ENCODE measurements at regions not wholly inside any gene's neighbourhood (a gene's known extent, or its start where the extent isn't known, plus 50 kb on each side); places are given as distances from the start of the nearest gene placed in this dataset.

- WGBS (ENCODE audit: extremely low coverage, insufficient read length, low lambda C conversion rate): no CpG with 5 or more reads among the region's 1 CpG
Measured at GRCh38 chr6:27025351-27025750, 222.2 kb upstream of the PRSS16 start.

More at GRCh38 chr6:27025351-27025750, 222.2 kb upstream of the PRSS16 start:
- Histone ChIP-seq H3K79me1 (ENCODE audit: insufficient read depth, low read depth, low read length, poor library complexity, severe bottlenecking) (no peaks in the 10 kb centered on the region), H3K27me3 (ENCODE audit: insufficient read depth, low read length) (no peaks in the 10 kb centered on the region), H3T11ph (ENCODE audit: low read length) (no peak overlapping the region), H3K27ac (ENCODE audit: insufficient read length, low read depth, low read length) (no peak overlapping the region), H2BK120ac (ENCODE audit: low read depth, low read length, poor library complexity, severe bottlenecking) (no peak overlapping the region), H4K20me1 (ENCODE audit: control insufficient read depth, insufficient read depth, insufficient read length) (no peaks in the 10 kb centered on the region), H2AFZ (ENCODE audit: low read length) (no peak overlapping the region), H2AK5ac (ENCODE audit: insufficient read length, low read length) (no peak overlapping the region), H4K91ac (ENCODE audit: insufficient read length, low read depth, low read length) (no peak overlapping the region), H3K23me2 (ENCODE audit: insufficient read length, low read depth, low read length, poor library complexity, severe bottlenecking) (no peaks in the 10 kb centered on the region), H3K14ac (ENCODE audit: insufficient read depth, low read length) (no peak overlapping the region), H3K9me3 (ENCODE audit: control insufficient read depth, low read depth, low read length) (no peaks in the 10 kb centered on the region), H2BK5ac (ENCODE audit: insufficient read length, low read length) (no peak overlapping the region), H3K9ac (ENCODE audit: extremely low read depth, insufficient read length, low read length) (no peak overlapping the region), H3K56ac (ENCODE audit: insufficient read length, low read depth, low read length) (no peak overlapping the region), H3K4me1 (ENCODE audit: insufficient read depth, low read length) (no peaks in the 10 kb centered on the region), H3K18ac (ENCODE audit: insufficient read length, low read depth, low read length) (no peak overlapping the region), H3K23ac (ENCODE audit: insufficient read length, low read depth, low read length) (no peak overlapping the region), H2BK12ac (ENCODE audit: insufficient read length, low read depth, low read length) (no peak overlapping the region), H4K5ac (ENCODE audit: insufficient read length, low read depth, low read length) (no peak overlapping the region), H3K4me2 (ENCODE audit: insufficient read depth, insufficient read length, low read length) (no peak overlapping the region), H3K4ac (ENCODE audit: low read depth, low read length) (no peak overlapping the region), H2BK20ac (ENCODE audit: low read depth, low read length, poor library complexity, severe bottlenecking) (no peak overlapping the region), H2BK15ac (ENCODE audit: low read depth, low read length) (no peak overlapping the region), H4K8ac (replicated peaks; ENCODE audit: insufficient read length, low read depth, low read length) (no peak overlapping the region), H3K79me2 (ENCODE audit: insufficient read depth, low read length) (no peaks in the 10 kb centered on the region)
- Mint-ChIP-seq H3K4me1 (peaks cover 0 to 4% of the 10 kb centered on the region in 2 experiments; a peak in 2 of 4 replicates), H3K27me3 (ENCODE audit: low read depth) (no peaks in the 10 kb centered on the region; the same call in none of the 2 replicates), H3K4me3 (no peak overlapping the region), H3K36me3 (ENCODE audit: insufficient read depth in 1 of 3, low read depth in 3 of 3) (no peaks in the 10 kb centered on the region), H3K27ac (no peak overlapping the region), H3K9me3 (no peaks in the 10 kb centered on the region)
- no peak for DNase-seq
- TF ChIP-seq, protein P1, sequence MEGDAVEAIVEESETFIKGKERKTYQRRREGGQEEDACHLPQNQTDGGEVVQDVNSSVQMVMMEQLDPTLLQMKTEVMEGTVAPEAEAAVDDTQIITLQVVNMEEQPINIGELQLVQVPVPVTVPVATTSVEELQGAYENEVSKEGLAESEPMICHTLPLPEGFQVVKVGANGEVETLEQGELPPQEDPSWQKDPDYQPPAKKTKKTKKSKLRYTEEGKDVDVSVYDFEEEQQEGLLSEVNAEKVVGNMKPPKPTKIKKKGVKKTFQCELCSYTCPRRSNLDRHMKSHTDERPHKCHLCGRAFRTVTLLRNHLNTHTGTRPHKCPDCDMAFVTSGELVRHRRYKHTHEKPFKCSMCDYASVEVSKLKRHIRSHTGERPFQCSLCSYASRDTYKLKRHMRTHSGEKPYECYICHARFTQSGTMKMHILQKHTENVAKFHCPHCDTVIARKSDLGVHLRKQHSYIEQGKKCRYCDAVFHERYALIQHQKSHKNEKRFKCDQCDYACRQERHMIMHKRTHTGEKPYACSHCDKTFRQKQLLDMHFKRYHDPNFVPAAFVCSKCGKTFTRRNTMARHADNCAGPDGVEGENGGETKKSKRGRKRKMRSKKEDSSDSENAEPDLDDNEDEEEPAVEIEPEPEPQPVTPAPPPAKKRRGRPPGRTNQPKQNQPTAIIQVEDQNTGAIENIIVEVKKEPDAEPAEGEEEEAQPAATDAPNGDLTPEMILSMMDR (conservative IDR thresholded peaks at IDR 0.05): no peak
